Endodermal cell (in vitro differentiated cells): ENCODE measurements at regions not wholly inside any gene's neighbourhood (a gene's known extent, or its start where the extent isn't known, plus 50 kb on each side); places are given as distances from the start of the nearest gene placed in this dataset.

ENCODE experiments used
- DNase-seq: peaks from one replicate; pipeline ENCODE4 v3.0.0-alpha.2; 2017
- H3K27ac ChIP-seq: 2 replicates; pipeline ENCODE4 v1.5.1; 2013; ENCODE audit warnings: mild to moderate bottlenecking, low read depth, low read length, moderate library complexity
- H3K27me3 ChIP-seq: 2 replicates; pipeline ENCODE4 v1.6.1; 2013; ENCODE audit warnings: mild to moderate bottlenecking, low read length, moderate library complexity; ENCODE audit not compliant: insufficient read depth, control insufficient read depth, poor library complexity, severe bottlenecking
- H3K36me3 ChIP-seq: 2 replicates; pipeline ENCODE4 v1.7.0; 2013; ENCODE audit warnings: mild to moderate bottlenecking, low read length, moderate library complexity; ENCODE audit not compliant: control insufficient read depth, insufficient read depth
- H3K4me1 ChIP-seq: one replicate; pipeline ENCODE4 v1.7.0; 2013; ENCODE audit warnings: low read length; ENCODE audit not compliant: control insufficient read depth, insufficient read depth
- H3K4me3 ChIP-seq: 2 replicates; pipeline ENCODE4 v1.5.1; 2013; ENCODE audit warnings: mild to moderate bottlenecking, low read length, moderate library complexity
- H3K9ac ChIP-seq: 2 replicates; pipeline ENCODE4 v1.6.1; 2013; ENCODE audit warnings: mild to moderate bottlenecking, low read length, moderate library complexity; ENCODE audit not compliant: poor library complexity, severe bottlenecking; ENCODE audit errors: extremely low read depth
- H3K9me3 ChIP-seq: 2 replicates; pipeline ENCODE4 v1.6.1; 2013; ENCODE audit warnings: mild to moderate bottlenecking, low read length, moderate library complexity; ENCODE audit not compliant: control insufficient read depth
- H3K27ac Mint-ChIP-seq: 2 replicates; pipeline ENCODE4 v1.8.0; 2020; ENCODE audit warnings: mixed read lengths
- H3K27me3 Mint-ChIP-seq: 2 replicates; pipeline ENCODE4 v1.8.0; 2021; ENCODE audit warnings: mild to moderate bottlenecking, mixed read lengths; ENCODE audit not compliant: insufficient read depth
- H3K36me3 Mint-ChIP-seq: 2 replicates; pipeline ENCODE4 v1.8.0; 2020; ENCODE audit warnings: low read depth, mixed read lengths
- H3K4me1 Mint-ChIP-seq: 2 replicates; pipeline ENCODE4 v1.8.0; 2020; ENCODE audit warnings: mixed read lengths
- H3K4me3 Mint-ChIP-seq: 2 replicates; pipeline ENCODE4 v1.8.0; 2020; ENCODE audit warnings: mild to moderate bottlenecking, moderate library complexity, mixed read lengths
- H3K9me3 Mint-ChIP-seq: 2 replicates; pipeline ENCODE4 v1.8.0; 2020; ENCODE audit warnings: mild to moderate bottlenecking, mixed read lengths
- CTCF ChIP-seq: fragments of 200-600 bp; sonication (generic); conservative IDR thresholded peaks from 2 replicates; pipeline ENCODE4 v1.5.0; 2021; ENCODE audit warnings: antibody characterized with exemption, mild to moderate bottlenecking
- WGBS, 2 experiments: methylation state at CpG; one replicate each; pipeline versions ENCODE4 v1.1.5 to v1.1.7; 2013; ENCODE audit warnings: missing lambda C conversion rate in 2 of 2, mixed read lengths in 1 of 2; ENCODE audit not compliant: insufficient coverage in 1 of 2, insufficient read length in 1 of 2; 5-methylcytosine and 5-hydroxymethylcytosine counted together

GRCh38 chr3:22490747-22491146, 712.4 kb upstream of the UBE2E2 start:
- Histone ChIP-seq H3K36me3 (no peaks in the 10 kb centered on the region), H3K9me3 (no peaks in the 10 kb centered on the region), H3K4me1 (no peaks in the 10 kb centered on the region), H3K4me3 (no peak overlapping the region), H3K27ac (no peak overlapping the region), H3K27me3 (no peaks in the 10 kb centered on the region), H3K9ac (no peak overlapping the region)
- Mint-ChIP-seq H3K27ac (no peak overlapping the region), H3K4me1 (peaks cover 3% of the 10 kb centered on the region), H3K36me3 (no peaks in the 10 kb centered on the region), H3K4me3 (no peak overlapping the region), H3K27me3 (no peaks in the 10 kb centered on the region), H3K9me3 (no peaks in the 10 kb centered on the region)
- no peak for TF ChIP-seq CTCF
- WGBS, 2 experiments = 88 to 100% methylated on average over 1 of the region's 1 CpG
- DNase-seq = no peak

- H3K36me3 Mint-ChIP-seq = no peaks in the 10 kb centered on the region
- Histone ChIP-seq H3K36me3 (no peaks in the 10 kb centered on the region), H3K4me1 (no peaks in the 10 kb centered on the region), H3K9me3 (no peaks in the 10 kb centered on the region), H3K9ac (no peak overlapping the region), H3K27me3 (no peaks in the 10 kb centered on the region), H3K4me3 (no peak overlapping the region), H3K27ac (no peak overlapping the region)
- WGBS, 2 experiments = 88% methylated on average over 1 of the region's 1 CpG; no CpG with 5 or more reads in 1 of the 2 experiments
- peaks cover 3% of the 10 kb centered on the region for H3K4me1 Mint-ChIP-seq
- no peak for DNase-seq
- no peak overlapping the region for H3K4me3 Mint-ChIP-seq
- H3K27ac Mint-ChIP-seq = no peak overlapping the region
- H3K27me3 Mint-ChIP-seq = no peaks in the 10 kb centered on the region
- no peaks in the 10 kb centered on the region for H3K9me3 Mint-ChIP-seq
- TF ChIP-seq CTCF = no peak
Measured at GRCh38 chr3:22491344-22491743, 711.8 kb upstream of the UBE2E2 start.

GRCh38 chr3:22492342-22492741, 710.8 kb upstream of the UBE2E2 start:
- H3K9ac ChIP-seq = no peak overlapping the region
- no peak for DNase-seq
- no peaks in the 10 kb centered on the region for H3K36me3 Mint-ChIP-seq
- no peak overlapping the region for H3K27ac Mint-ChIP-seq
- no peaks in the 10 kb centered on the region for H3K9me3 Mint-ChIP-seq
- H3K4me3 Mint-ChIP-seq = no peak overlapping the region
- 100% methylated on average over 1 of the region's 2 CpGs; no CpG with 5 or more reads in 1 of the 2 experiments for WGBS, 2 experiments
- H3K36me3 ChIP-seq = no peaks in the 10 kb centered on the region
- no peak overlapping the region for H3K4me3 ChIP-seq
- no peak overlapping the region for H3K27ac ChIP-seq
- no peaks in the 10 kb centered on the region for H3K9me3 ChIP-seq
- no peak for TF ChIP-seq CTCF
- peaks cover 3% of the 10 kb centered on the region for H3K27me3 Mint-ChIP-seq
- peaks cover 3% of the 10 kb centered on the region for H3K4me1 Mint-ChIP-seq
- no peaks in the 10 kb centered on the region for H3K27me3 ChIP-seq
- no peaks in the 10 kb centered on the region for H3K4me1 ChIP-seq
